NCI-H345 treated with DMSO at 0.1 percent for 48 hours (cell line): ENCODE measurements at regions not wholly inside any gene's neighbourhood (a gene's known extent, or its start where the extent isn't known, plus 50 kb on each side); places are given as distances from the start of the nearest gene placed in this dataset.
"Not testable (repeated sequence)": the region's sequence is repeated elsewhere in the genome, so short reads cannot be mapped to it uniquely, and the experiment has no call there.

Experiments
- DNase-seq: peaks from one replicate; lab custom pipeline; 2025; ENCODE audit not compliant: unreplicated experiment; lab: John Stamatoyannopoulos, UW

DNA sequence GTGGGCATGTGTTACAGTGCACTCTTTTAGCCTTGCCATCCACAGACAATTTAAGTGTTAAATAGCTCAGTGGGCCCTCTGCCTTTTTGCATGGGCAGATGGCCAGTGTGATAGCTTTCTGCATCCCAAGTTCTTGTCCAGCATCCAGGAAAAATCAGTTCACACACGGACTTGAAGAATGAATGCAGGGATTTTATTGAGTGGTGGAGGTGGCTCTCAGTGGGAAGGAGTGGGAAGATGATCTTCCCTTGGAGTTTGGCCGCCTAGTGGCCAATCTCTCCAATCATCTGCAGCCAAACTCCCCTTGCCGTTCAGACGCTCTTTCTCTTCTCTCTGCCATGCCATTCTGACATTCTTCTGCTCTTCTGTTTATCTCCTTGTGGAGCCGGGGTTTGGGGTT, 322.4 kb upstream of the GRAMD2B start:
- no peak for DNase-seq

GRCh38 chr5:126101901-126102300, 321.3 kb upstream of the GRAMD2B start:
- DNase-seq: no peak

DNA sequence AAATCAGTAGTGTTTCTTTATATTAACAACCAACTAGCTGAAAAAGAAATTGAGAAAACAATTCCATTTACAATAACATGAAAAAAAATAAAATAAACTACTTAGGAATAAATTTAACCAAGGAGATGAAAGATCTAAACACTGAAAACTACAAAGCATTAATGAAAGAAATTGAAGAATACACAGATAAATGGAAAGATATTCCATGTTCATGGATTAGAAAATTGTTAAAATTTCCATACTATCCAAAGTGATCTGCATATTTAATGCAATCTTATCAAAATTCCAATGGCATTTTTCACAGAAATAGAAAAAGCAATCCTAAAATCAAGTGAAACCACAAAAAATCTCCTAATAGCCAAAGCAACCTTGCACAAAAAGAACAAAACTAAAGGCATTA, 320.2 kb upstream of the GRAMD2B start:
- no peak for DNase-seq

DNA sequence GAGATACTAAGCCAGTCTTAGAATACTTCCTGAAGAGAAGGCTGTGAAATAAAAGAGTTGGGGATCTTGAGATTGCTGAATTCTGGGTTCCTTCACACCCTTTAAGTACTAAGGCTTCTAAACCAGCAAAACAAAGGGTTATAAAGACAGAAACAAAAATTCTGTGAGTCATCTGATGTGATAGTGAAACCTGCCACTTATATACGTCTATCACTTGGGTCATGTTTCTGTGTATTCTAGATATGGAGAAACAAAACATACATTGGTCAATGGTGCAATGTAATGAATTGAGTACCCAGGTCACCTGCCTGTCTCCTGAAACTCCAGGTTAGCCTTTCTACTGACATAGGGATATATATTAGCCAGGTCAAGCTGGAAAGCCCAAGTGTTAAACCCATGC, 319.3 kb upstream of the GRAMD2B start:
- DNase-seq: no peak

DNA sequence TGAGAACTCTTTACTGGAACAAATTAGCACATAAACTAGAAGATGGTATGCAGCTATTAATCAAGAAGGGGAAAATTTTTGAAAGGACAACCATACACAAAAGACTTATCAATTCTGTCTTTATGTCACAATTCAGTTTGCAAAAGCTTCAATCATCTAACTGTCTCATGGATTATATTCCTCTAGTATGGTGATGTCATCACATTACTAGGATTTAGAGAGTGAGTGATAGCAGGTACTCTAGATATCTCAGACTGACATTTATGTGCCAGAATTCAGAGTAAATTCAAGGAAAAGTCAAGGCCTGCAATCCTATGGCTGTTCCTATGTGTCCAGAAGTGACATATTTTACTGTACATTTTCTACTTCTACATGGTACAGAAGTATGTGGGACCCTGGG, 318.9 kb upstream of the GRAMD2B start:
- DNase-seq: no peak

DNA sequence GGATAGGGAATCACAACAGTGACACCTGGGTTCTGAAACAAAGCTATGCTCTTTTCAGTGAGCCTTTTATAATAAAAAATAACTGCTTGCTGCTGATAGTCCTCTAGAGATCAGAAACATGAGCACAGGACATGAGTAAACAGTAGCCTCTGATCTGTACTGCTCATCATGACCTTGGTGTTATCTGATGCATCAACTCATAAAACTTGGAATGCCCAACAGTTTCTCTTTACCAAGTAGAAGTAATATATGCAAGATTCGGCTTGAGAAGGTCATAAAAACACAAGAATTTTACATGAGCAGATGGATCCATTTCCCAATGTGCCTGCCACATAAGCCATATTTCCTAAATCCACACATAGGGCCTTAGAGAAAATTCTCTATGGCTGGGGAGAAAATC, 318.3 kb upstream of the GRAMD2B start:
- DNase-seq: no peak

GRCh38 chr5:126106029-126106428, 317.2 kb upstream of the GRAMD2B start:
- DNase-seq: no peak

GRCh38 chr5:126107381-126107780, 315.8 kb upstream of the GRAMD2B start:
- DNase-seq: no peak

DNA sequence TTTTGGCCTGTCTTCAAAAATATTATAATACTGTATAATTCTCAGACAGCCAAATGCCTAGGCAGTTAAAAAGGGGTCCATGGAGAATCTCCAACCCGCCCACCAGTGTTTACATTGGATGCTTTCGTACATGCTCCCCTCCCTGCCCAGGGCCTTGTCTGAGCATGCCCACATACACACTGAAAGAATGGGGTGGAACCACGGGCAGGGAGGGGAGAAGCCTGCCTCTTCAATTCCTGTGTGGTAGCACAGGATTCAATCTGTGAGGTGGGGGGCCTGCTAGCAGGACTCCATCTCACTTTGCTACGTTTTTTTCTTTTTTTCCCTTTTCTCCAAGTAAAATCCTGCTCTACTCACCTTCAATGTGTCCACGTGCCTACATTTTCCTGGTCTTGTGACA, 314.7 kb upstream of the GRAMD2B start:
- no peak for DNase-seq

DNA sequence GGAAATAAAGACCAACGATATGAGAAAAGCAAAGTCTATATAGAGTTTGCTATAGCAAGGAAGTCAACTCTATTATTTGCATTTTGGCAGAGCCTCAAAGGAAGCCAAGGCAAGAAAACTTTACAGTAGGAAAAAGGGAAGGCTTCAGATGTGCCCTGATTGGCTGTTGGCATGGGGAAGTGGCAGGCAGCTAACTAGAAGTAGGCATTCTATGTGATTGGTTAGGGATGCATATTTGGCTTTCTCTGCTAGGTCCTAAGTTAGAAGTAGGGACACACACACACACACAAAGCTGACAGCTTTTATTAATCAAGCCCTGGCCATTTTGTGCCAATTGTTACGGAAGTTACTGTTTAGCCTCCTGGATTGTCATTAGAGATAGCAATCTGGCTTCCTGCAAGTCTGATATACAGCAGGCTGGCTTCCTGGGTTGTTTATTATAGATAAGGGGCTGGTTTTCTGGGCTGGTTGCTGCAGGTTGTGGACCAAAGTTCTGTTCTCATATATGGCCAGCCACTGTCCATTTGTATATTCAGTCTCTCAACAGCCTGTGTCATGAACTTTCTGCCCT, 308.1 kb upstream of the GRAMD2B start:
- DNase-seq: no peak

DNA sequence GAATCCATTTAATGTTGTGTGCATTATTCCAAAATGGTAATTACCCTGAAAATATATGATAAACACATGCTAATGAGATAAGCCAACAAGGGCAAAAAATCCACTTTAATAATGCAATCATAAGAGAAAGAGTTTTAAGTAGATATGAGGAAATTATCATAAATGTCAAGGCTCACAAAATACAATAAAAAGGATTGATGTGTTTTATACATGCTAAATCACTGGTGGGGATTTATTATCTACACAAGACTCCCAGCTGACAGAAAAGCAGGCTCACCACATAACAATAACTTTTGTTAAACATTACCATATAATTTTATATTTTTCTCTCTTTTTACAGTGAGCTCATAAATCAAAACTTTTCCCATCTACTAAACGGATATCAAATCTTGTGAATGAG, 306.2 kb upstream of the GRAMD2B start:
- DNase-seq: no peak

DNA sequence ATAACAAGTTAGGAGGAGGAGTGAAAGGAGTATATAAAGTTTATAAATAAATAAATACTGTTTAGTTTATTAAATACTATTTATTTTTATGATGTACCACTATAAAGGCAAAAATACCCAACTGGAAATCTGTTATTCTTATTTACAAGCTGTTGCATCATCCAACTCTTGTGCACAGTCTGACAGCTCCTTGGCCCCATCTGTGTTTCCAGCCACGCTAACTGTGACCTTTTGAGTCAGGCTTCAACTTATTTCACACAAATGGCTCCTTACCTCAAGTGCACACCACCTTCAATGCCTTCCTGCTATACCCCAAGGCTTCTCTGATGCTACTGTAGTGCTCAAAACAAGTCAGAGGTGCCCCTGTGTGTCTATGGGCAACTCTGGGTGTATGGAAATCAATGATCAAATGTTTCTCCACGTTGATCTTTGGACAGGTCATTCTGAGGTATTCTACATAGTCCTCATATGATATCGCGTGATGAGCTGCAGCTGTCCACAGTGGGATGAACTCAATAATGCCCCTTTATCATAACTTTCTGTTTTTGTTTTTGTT, 303.2 kb upstream of the GRAMD2B start:
- DNase-seq: no peak

GRCh38 chr5:126120939-126121338, 302.3 kb upstream of the GRAMD2B start:
- no peak for DNase-seq

GRCh38 chr5:126122942-126123341, 300.3 kb upstream of the GRAMD2B start:
- DNase-seq: no peak

- DNase-seq: no peak
These were observed 298.4 kb upstream of the GRAMD2B start for GRCh38 chr5:126124706-126125345.

DNA sequence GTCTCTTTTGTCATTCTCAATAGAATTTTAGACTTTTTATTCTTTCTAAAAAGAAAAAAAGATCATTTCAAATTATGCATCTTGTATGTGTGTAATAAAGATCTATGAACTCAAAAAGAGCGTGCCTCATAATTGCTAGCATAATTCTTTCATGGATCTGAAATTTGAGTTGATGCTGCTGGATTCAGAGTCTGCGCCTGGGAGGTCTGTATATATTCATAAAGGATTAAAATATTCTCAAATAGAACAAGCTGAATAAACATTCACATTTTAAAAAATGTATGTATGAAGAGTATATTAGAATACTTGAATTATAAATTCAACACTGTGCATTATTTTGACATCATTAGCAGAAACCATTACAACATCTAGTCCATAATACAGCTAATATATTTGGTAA, 297.8 kb upstream of the GRAMD2B start:
- no peak for DNase-seq

DNA sequence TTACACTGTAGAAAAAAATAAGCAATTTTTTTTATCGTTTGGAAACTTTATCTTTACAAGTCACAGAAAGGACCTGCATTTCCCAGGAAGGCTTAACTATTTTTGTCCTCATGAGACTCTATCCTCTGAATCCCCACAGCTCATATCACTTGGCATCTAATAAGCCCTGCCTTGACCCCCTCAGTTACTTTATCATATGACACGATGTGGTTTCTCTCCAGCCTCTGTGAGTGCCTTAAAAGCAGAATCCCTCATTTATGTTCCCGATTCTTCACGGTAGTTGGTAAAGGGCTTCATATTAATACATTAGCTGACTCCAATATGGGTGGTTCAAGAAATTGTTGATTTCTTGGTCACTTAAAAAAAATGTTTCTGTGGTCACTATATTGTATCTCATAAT, 296.6 kb upstream of the GRAMD2B start:
- DNase-seq: no peak

- not testable (repeated sequence) for DNase-seq
These were observed 295.8 kb upstream of the GRAMD2B start for GRCh38 chr5:126127371-126127770.

DNA sequence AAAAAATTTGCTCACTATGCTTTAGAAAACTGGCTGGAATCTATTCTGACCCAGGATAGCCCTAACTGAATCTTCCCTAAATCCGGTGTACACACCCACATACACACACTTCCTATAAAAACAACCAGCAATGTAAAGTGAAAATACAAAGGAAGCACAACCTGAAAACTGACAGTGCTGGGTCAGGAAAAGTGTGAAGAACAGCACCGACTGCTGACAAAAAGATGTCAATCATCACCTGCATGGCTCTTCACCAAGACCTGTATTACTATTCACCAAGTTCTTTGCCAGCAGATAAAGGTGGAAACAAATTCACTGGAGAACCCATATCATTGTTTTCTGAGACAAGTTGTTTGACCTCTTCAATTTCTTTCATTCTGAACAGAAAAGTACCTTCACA, 293.8 kb upstream of the GRAMD2B start:
- no peak for DNase-seq

DNA sequence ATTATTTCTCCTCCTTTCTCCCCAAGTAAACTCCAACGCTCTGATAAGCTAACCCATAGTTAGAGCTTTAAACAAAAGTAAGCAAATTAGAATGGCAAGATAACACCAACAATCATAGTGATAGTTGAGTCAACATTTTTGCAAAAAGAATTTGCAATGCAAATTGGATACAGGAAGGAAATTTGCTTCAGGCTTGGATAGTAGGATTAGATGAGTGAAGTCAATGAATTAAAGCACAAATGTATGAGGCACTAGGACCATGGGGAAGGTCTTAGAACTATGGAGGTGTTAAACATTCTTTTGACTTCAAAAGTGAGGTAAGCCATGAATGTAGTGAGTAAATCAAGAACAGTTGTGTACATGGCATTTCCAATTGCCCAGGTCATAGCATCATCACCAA, 289.8 kb upstream of the GRAMD2B start:
- DNase-seq: no peak

- no peak for DNase-seq
These were observed 285.3 kb upstream of the GRAMD2B start for GRCh38 chr5:126137891-126138280.

DNA sequence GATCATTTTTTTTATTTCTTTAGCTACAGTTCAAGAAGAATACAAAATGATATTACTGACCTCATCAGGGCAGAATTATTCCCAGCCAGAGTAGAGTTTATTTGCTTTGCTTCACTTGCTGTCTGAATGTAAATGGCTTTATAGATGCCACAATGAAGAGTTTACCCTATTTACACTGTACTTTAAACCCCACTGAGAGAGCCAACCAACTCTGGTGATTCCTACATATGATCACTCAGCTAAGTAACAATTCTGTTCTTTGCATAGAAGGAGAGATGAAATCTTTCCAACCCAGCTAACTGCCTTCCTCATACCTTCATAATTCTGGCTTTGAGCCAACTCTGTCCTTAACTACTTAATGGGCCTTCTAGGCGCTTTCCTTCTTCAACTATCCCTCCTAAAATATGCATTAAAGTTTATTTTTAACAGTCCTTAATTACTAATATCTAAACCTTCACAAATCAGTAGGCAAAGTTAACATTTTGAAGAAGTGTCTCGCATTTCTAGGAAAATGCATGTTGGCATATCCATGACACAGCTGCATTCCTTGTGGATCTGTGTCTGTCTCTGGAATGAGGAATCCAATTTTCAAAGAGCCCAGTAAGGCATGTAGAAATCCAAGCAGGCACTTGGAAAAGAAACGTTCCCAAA, 284.8 kb upstream of the GRAMD2B start:
- no peak for DNase-seq
